CD4-positive, alpha-beta T cell treated with Interleukin-6 at 100 ng/mL for 8 hours (primary cell): ENCODE measurements at regions not wholly inside any gene's neighbourhood (a gene's known extent, or its start where the extent isn't known, plus 50 kb on each side); places are given as distances from the start of the nearest gene placed in this dataset.

Source experiments
- DNase-seq: peaks from one replicate; pipeline ENCODE4 v3.0.0-alpha.2; 2020; ENCODE audit warnings: mixed read lengths, low spot score

GRCh38 chr6:12585497-12585958, 131.0 kb upstream of the PHACTR1 start:
- no peak for DNase-seq

GRCh38 chr6:12586721-12587480, 129.7 kb upstream of the PHACTR1 start:
- no peak for DNase-seq

GRCh38 chr6:12590901-12591300, 125.7 kb upstream of the PHACTR1 start:
- DNase-seq, result no peak

GRCh38 chr6:12592634-12593033, 123.9 kb upstream of the PHACTR1 start:
- no peak for DNase-seq

GRCh38 chr6:12593771-12594529, 122.6 kb upstream of the PHACTR1 start:
- DNase-seq, result no peak

GRCh38 chr6:12594530-12594893, 122.1 kb upstream of the PHACTR1 start:
- no peak for DNase-seq

- no peak for DNase-seq
These were observed 121.3 kb upstream of the PHACTR1 start for GRCh38 chr6:12595161-12595811.

- no peak for DNase-seq
These were observed 119.8 kb upstream of the PHACTR1 start for GRCh38 chr6:12596731-12597130.

- no peak for DNase-seq
These were observed 117.6 kb upstream of the PHACTR1 start for GRCh38 chr6:12598919-12599318.

GRCh38 chr6:12601881-12602280, 114.7 kb upstream of the PHACTR1 start:
- no peak for DNase-seq

- DNase-seq, result no peak
These were observed 114.2 kb upstream of the PHACTR1 start for GRCh38 chr6:12602342-12602741.

- no peak for DNase-seq
These were observed 113.5 kb upstream of the PHACTR1 start for GRCh38 chr6:12602951-12603672.

- no peak for DNase-seq
These were observed 112.9 kb upstream of the PHACTR1 start for GRCh38 chr6:12603673-12604049.

- DNase-seq, result peak; percentile 10
These were observed 110.7 kb upstream of the PHACTR1 start for GRCh38 chr6:12605888-12606345.

- no peak for DNase-seq
These were observed 110.0 kb upstream of the PHACTR1 start for GRCh38 chr6:12606616-12607015.

- DNase-seq, result no peak
These were observed 108.3 kb upstream of the PHACTR1 start for GRCh38 chr6:12608016-12608860.

GRCh38 chr6:12608874-12609273, 107.7 kb upstream of the PHACTR1 start:
- DNase-seq, result no peak

GRCh38 chr6:12609751-12610150, 106.8 kb upstream of the PHACTR1 start:
- DNase-seq, result no peak

GRCh38 chr6:12610862-12611261, 105.7 kb upstream of the PHACTR1 start:
- no peak for DNase-seq

GRCh38 chr6:12613811-12614210, 102.8 kb upstream of the PHACTR1 start:
- DNase-seq, result no peak

GRCh38 chr6:12614456-12614855, 102.1 kb upstream of the PHACTR1 start:
- DNase-seq, result no peak
